IMR-90 (cell line): ENCODE measurements at regions not wholly inside any gene's neighbourhood (a gene's known extent, or its start where the extent isn't known, plus 50 kb on each side); places are given as distances from the start of the nearest gene placed in this dataset.

Source experiments
- ATAC-seq: fragments of 200-7000 bp; cut with Tn5 transposase; 2 replicates; pipeline ENCODE4 v1.9.1; 2020; ENCODE audit warnings: low read depth, mild to moderate bottlenecking, moderate library complexity
- BruUV-seq: library from RNA; stranded (reverse); fragments of 400-500 nt; replicated peaks from 2 replicates; lab custom pipeline; 2021; lab: Mats Ljungman, UMichigan
- CTCF ChIA-PET: fragments of 300-600 bp; formaldehyde crosslinking; extraction: SDS; loops from one replicate; lab custom pipeline; 2021; ENCODE audit warnings: antibody characterized with exemption; lab: Yijun Ruan, JAX
- POLR2A ChIA-PET: fragments of 300-600 bp; sonication (Branson Sonifier 250); formaldehyde crosslinking; loops from one replicate; lab custom pipeline; 2022; ENCODE audit warnings: antibody characterized with exemption; ENCODE audit not compliant: unreplicated experiment; lab: Charles Lee
- DNase-seq: peaks from one replicate; pipeline ENCODE4 v3.0.0; 2013
- H2AFZ ChIP-seq: replicated peaks from 2 replicates; pipeline ENCODE3; 2013; ENCODE audit warnings: low read length, mild to moderate bottlenecking; ENCODE audit not compliant: poor library complexity
- H2AK5ac ChIP-seq: 2 replicates; pipeline ENCODE4 v1.6.1; 2013; ENCODE audit warnings: low read depth, low read length, inconsistent platforms
- H2AK9ac ChIP-seq: replicated peaks from 2 replicates; pipeline ENCODE3; 2013; ENCODE audit warnings: mild to moderate bottlenecking, low read depth, low read length, moderate library complexity; ENCODE audit not compliant: poor library complexity
- H2BK120ac ChIP-seq: 2 replicates; pipeline ENCODE4 v1.6.1; 2013; ENCODE audit warnings: low read depth, low read length, inconsistent platforms
- H2BK15ac ChIP-seq: 3 replicates; pipeline ENCODE4 v1.6.1; 2013; ENCODE audit warnings: low read depth, low read length, inconsistent platforms
- H2BK20ac ChIP-seq: 2 replicates; pipeline ENCODE4 v1.6.1; 2013; ENCODE audit warnings: low read depth, mild to moderate bottlenecking, inconsistent platforms, low read length, moderate library complexity
- H2BK5ac ChIP-seq: 2 replicates; pipeline ENCODE4 v1.6.1; 2013; ENCODE audit warnings: mild to moderate bottlenecking, low read depth, low read length, inconsistent platforms; ENCODE audit not compliant: poor library complexity, severe bottlenecking
- H3K14ac ChIP-seq: replicated peaks from 2 replicates; pipeline ENCODE4 v1.6.1; 2013; ENCODE audit warnings: low read depth, low read length, inconsistent platforms
- H3K18ac ChIP-seq: 2 replicates; pipeline ENCODE4 v1.6.1; 2013; ENCODE audit warnings: low read depth, low read length, control low read depth
- H3K23ac ChIP-seq: 2 replicates; pipeline ENCODE4 v1.6.1; 2013; ENCODE audit warnings: low read depth, low read length, inconsistent platforms
- H3K27ac ChIP-seq: 2 replicates; pipeline ENCODE4 v1.5.1; 2013; ENCODE audit warnings: mild to moderate bottlenecking, control low read depth, low read length; ENCODE audit not compliant: insufficient read depth
- H3K27me3 ChIP-seq: 2 replicates; pipeline ENCODE4 v1.6.1; 2013; ENCODE audit warnings: low read length; ENCODE audit not compliant: control insufficient read depth, insufficient read depth
- H3K36me3 ChIP-seq: 2 replicates; pipeline ENCODE4 v1.6.1; 2013; ENCODE audit warnings: low read length, mixed read lengths; ENCODE audit not compliant: control insufficient read depth, insufficient read depth
- H3K4ac ChIP-seq: 2 replicates; pipeline ENCODE4 v1.6.1; 2013; ENCODE audit warnings: low read depth, low read length, inconsistent platforms
- H3K4me1 ChIP-seq: 2 replicates; pipeline ENCODE4 v1.6.1; 2013; ENCODE audit warnings: low read length, mixed read lengths; ENCODE audit not compliant: control insufficient read depth, insufficient read depth
- H3K4me2 ChIP-seq: 2 replicates; pipeline ENCODE4 v1.6.1; 2013; ENCODE audit warnings: low read depth, mild to moderate bottlenecking, control low read depth, low read length, moderate library complexity
- H3K4me3 ChIP-seq: 2 replicates; pipeline ENCODE4 v1.5.1; 2013; ENCODE audit warnings: low read depth, mild to moderate bottlenecking, control low read depth, low read length, moderate library complexity; ENCODE audit not compliant: insufficient read depth
- H3K56ac ChIP-seq: 2 replicates; pipeline ENCODE4 v1.6.1; 2013; ENCODE audit warnings: low read length, inconsistent platforms; ENCODE audit not compliant: insufficient read depth; ENCODE audit errors: extremely low read depth
- H3K79me1 ChIP-seq, 2 experiments: 2 replicates each; pipeline ENCODE4 v1.6.1; 2013; ENCODE audit warnings: low read length in 2 of 2, inconsistent platforms in 1 of 2, low read depth in 1 of 2
- H3K9ac ChIP-seq: 2 replicates; pipeline ENCODE4 v1.6.1; 2013; ENCODE audit warnings: low read depth, low read length, control low read depth
- H3K9me1 ChIP-seq: 2 replicates; pipeline ENCODE4 v1.6.1; 2013; ENCODE audit warnings: low read length, inconsistent platforms; ENCODE audit not compliant: insufficient read depth
- H3K9me3 ChIP-seq: 2 replicates; pipeline ENCODE4 v1.6.1; 2013; ENCODE audit warnings: low read length; ENCODE audit not compliant: control insufficient read depth, insufficient read depth
- H4K20me1 ChIP-seq: 2 replicates; pipeline ENCODE4 v1.6.1; 2013; ENCODE audit warnings: low read length, inconsistent platforms; ENCODE audit not compliant: insufficient read depth
- H4K5ac ChIP-seq: 2 replicates; pipeline ENCODE4 v1.6.1; 2013; ENCODE audit warnings: mild to moderate bottlenecking, low read depth, low read length, control low read depth
- H4K8ac ChIP-seq, 2 experiments: 2 replicates each; pipeline ENCODE4 v1.6.1; 2013; ENCODE audit warnings: low read depth in 2 of 2, low read length in 2 of 2, control low read depth in 1 of 2, inconsistent platforms in 1 of 2
- H4K91ac ChIP-seq: 2 replicates; pipeline ENCODE4 v1.6.1; 2013; ENCODE audit warnings: low read depth, low read length, inconsistent platforms; ENCODE audit not compliant: insufficient read depth
- BHLHE40 ChIP-seq: fragments of 150-350 bp; IDR thresholded peaks from 2 replicates; pipeline ENCODE4 v1.6.1; 2016; ENCODE audit warnings: mild to moderate bottlenecking, low read depth, low read length
- CEBPB ChIP-seq: IDR thresholded peaks from 2 replicates; pipeline ENCODE4 v1.6.1; 2012; ENCODE audit warnings: low read depth, low read length, improper control_type of control experiment
- CHD1 ChIP-seq: IDR thresholded peaks from 2 replicates; pipeline ENCODE4 v1.6.1; 2012; ENCODE audit warnings: low read depth, low read length, improper control_type of control experiment
- CTCF ChIP-seq: conservative IDR thresholded peaks from 2 replicates; pipeline ENCODE4 v1.5.1; 2012; ENCODE audit warnings: mild to moderate bottlenecking, low read depth, low read length, improper control_type of control experiment
- ELK1 ChIP-seq: fragments of 150-350 bp; IDR thresholded peaks from 2 replicates; pipeline ENCODE4 v1.6.1; 2016; ENCODE audit warnings: low read depth, mild to moderate bottlenecking, low read length, moderate library complexity, borderline replicate concordance
- FOS ChIP-seq: fragments of 150-350 bp; IDR thresholded peaks from 2 replicates; pipeline ENCODE4 v1.6.1; 2016; ENCODE audit warnings: low read depth, low read length
- MAFK ChIP-seq: IDR thresholded peaks from 2 replicates; pipeline ENCODE4 v1.6.1; 2012; ENCODE audit warnings: low read depth, low read length, improper control_type of control experiment
- MAZ ChIP-seq: IDR thresholded peaks from 2 replicates; pipeline ENCODE4 v1.6.1; 2012; ENCODE audit warnings: low read depth, mild to moderate bottlenecking, low read length, improper control_type of control experiment, moderate library complexity, borderline replicate concordance
- MXI1 ChIP-seq: IDR thresholded peaks from 2 replicates; pipeline ENCODE4 v1.6.1; 2012; ENCODE audit warnings: low read depth, mild to moderate bottlenecking, low read length, moderate library complexity, borderline replicate concordance
- NFE2L2 ChIP-seq: fragments of 150-350 bp; IDR thresholded peaks from 2 replicates; pipeline ENCODE4 v1.6.1; 2016; ENCODE audit warnings: low read depth, mild to moderate bottlenecking, low read length
- RAD21 ChIP-seq: IDR thresholded peaks from 2 replicates; pipeline ENCODE4 v1.6.1; 2012; ENCODE audit warnings: low read length, improper control_type of control experiment
- RFX5 ChIP-seq: IDR thresholded peaks from 2 replicates; pipeline ENCODE4 v1.8.0; 2012; ENCODE audit warnings: low read depth, mild to moderate bottlenecking, low read length, moderate library complexity
- USF2 ChIP-seq: fragments of 150-350 bp; IDR thresholded peaks from 2 replicates; pipeline ENCODE4 v1.6.1; 2017; ENCODE audit warnings: mild to moderate bottlenecking, antibody characterized with exemption, low read length, low read depth
- WGBS, 2 experiments: methylation state at CpG; one replicate each; pipeline versions ENCODE4 v1.1.5 to v1.1.7; 2013; ENCODE audit warnings: missing lambda C conversion rate in 2 of 2; ENCODE audit not compliant: insufficient read length in 1 of 2; ENCODE audit errors: extremely low coverage in 2 of 2; 5-methylcytosine and 5-hydroxymethylcytosine counted together
- dilution Hi-C: fragments of 300-500 bp; cut with HindIII; formaldehyde crosslinking; loops from one replicate; pipeline ENCODE4 v1.14.3; 2018; ENCODE audit warnings: low sequenced_read_pairs; ENCODE audit not compliant: unreplicated experiment
- in situ Hi-C: fragments of 300-500 bp; cut with MboI; formaldehyde crosslinking; loops from 3 replicates; pipeline ENCODE4 v1.14.3; 2019; ENCODE audit warnings: low sequenced_read_pairs, inconsistent platforms, mixed read lengths
- intact Hi-C: fragments of 100-400 bp; cut with micrococcal nuclease; formaldehyde crosslinking; loops from 2 replicates; pipeline ENCODE4 v1.10.0; 2022

- H3K79me1 ChIP-seq, result no peaks in the 10 kb centered on the region
- H4K5ac ChIP-seq, result no peak overlapping the region
- H4K20me1 ChIP-seq, result no peaks in the 10 kb centered on the region
- DNase-seq (no peak), ATAC-seq (no peak)
- no TSS peak for BruUV-seq
- no peak overlapping the region for H3K9ac ChIP-seq
- no peak overlapping the region for H2AK9ac ChIP-seq
- H3K4ac ChIP-seq, result no peak overlapping the region
- dilution Hi-C loops, result no loop called here
- in situ Hi-C loops, result no loop called here
- H2AK5ac ChIP-seq, result no peak overlapping the region
- H2BK5ac ChIP-seq, result no peak overlapping the region
- POLR2A ChIA-PET, result no interaction called here
- H3K4me2 ChIP-seq, result no peak overlapping the region
- H4K8ac ChIP-seq, result no peak overlapping the region
- peaks cover 4% of the 10 kb centered on the region; the same call in 1 of the 2 replicates for H3K27me3 ChIP-seq
- TF ChIP-seq CEBPB (no peak), RAD21 (no peak), ELK1 (no peak), MXI1 (no peak), FOS (no peak), MAZ (no peak), USF2 (no peak), RFX5 (no peak), MAFK (no peak), BHLHE40 (no peak), NFE2L2 (no peak), CHD1 (no peak), CTCF (no peak)
- no peak overlapping the region for H2AFZ ChIP-seq
- H3K4me1 ChIP-seq, result peaks cover 4% of the 10 kb centered on the region
- H3K9me1 ChIP-seq, result no peaks in the 10 kb centered on the region
- no CpG with 5 or more reads among the region's 1 CpG for WGBS, 2 experiments
- no peak overlapping the region for H3K23ac ChIP-seq
- 0 out of 2 replicates have a peak, but pooled peaks cover 2% of the 10 kb centered on the region for H3K9me3 ChIP-seq
- H3K36me3 ChIP-seq, result no peaks in the 10 kb centered on the region
- H2BK20ac ChIP-seq, result no peak overlapping the region
- no peak overlapping the region for H3K18ac ChIP-seq
- no peak overlapping the region for H3K56ac ChIP-seq
- no peak overlapping the region for H2BK15ac ChIP-seq
- no peak overlapping the region for H3K14ac ChIP-seq
- CTCF ChIA-PET, result no interaction called here
- H3K27ac ChIP-seq, result no peak overlapping the region
- intact Hi-C loops, result no loop called here
- H2BK120ac ChIP-seq, result no peak overlapping the region
- no peak overlapping the region for H4K91ac ChIP-seq
- no peak overlapping the region for H3K4me3 ChIP-seq
These were observed 1146.8 kb downstream of the TUSC7 start for GRCh38 chr3:117856354-117856753.
